Activated CD4-positive, alpha-beta T cell treated with anti-CD3 and anti-CD28 coated beads for 36 hours (primary cell): ENCODE measurements at regions not wholly inside any gene's neighbourhood (a gene's known extent, or its start where the extent isn't known, plus 50 kb on each side); places are given as distances from the start of the nearest gene placed in this dataset.

ENCODE experiments used
- ATAC-seq: fragments of 200-7000 bp; cut with Tn5 transposase; one replicate; pipeline ENCODE4 v1.10.0; 2021; ENCODE audit warnings: mild to moderate bottlenecking, moderate library complexity
- CTCF ChIA-PET: fragments of 350-600 bp; sonication (Branson Sonifier 250); formaldehyde crosslinking; loops from one replicate; lab custom pipeline; 2021; ENCODE audit warnings: antibody characterized with exemption; lab: Charles Lee
- POLR2A ChIA-PET: fragments of 350-600 bp; sonication (Branson Sonifier 250); formaldehyde crosslinking; loops from one replicate; lab custom pipeline; 2021; ENCODE audit warnings: antibody characterized with exemption, inconsistent platforms; lab: Charles Lee
- DNase-seq: peaks from one replicate; pipeline ENCODE4 v3.0.0-alpha.2; 2020
- H3K27ac Mint-ChIP-seq: one replicate; pipeline ENCODE4 v1.8.0; 2021; ENCODE audit warnings: mixed read lengths
- H3K27me3 Mint-ChIP-seq: one replicate; pipeline ENCODE4 v1.8.0; 2021; ENCODE audit warnings: mixed read lengths
- H3K36me3 Mint-ChIP-seq: one replicate; pipeline ENCODE4 v1.8.0; 2021; ENCODE audit warnings: low read depth, mixed read lengths
- H3K4me1 Mint-ChIP-seq: one replicate; pipeline ENCODE4 v1.8.0; 2021; ENCODE audit warnings: mixed read lengths
- H3K4me3 Mint-ChIP-seq: one replicate; pipeline ENCODE4 v1.8.0; 2021; ENCODE audit warnings: mild to moderate bottlenecking, moderate library complexity, mixed read lengths
- H3K9me3 Mint-ChIP-seq: one replicate; pipeline ENCODE4 v1.8.0; 2021; ENCODE audit warnings: low read depth, mixed read lengths
- intact Hi-C, 2 experiments: fragments of 100-400 bp; cut with DNase I in 1 of 2; cut with micrococcal nuclease in 1 of 2; formaldehyde crosslinking; loops; one replicate each; pipeline versions ENCODE4 v1.14.2 to v1.15.1; 2022 to 2024; cut with DNase I, micrococcal nuclease

DNA sequence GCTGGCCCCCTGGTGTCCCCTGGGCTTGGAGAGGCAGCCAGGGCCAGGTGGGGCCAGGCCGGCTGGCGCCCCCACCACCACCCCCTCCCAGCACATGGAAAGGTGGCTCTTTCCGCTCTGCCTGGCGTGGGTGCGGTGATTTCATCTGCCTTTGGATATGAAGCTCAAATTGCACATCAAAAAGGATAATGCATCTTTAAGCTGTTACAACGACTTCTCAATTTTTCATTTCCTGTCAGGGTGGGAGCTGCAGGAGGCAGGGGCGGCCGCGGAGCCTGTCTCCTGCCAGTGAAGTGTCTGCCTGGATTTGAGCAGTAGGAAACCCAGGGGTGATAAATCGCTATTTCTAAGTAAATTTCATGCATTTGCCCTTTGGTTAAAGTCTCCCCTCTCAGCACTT is 169.2 kb upstream of the MVB12B start:
- no peak overlapping the region for H3K27ac Mint-ChIP-seq
- H3K4me3 Mint-ChIP-seq, result no peak overlapping the region
- intact Hi-C loops, result no loop called here
- H3K4me1 Mint-ChIP-seq, result no peaks in the 10 kb centered on the region
- DNase-seq (no peak), ATAC-seq (no peak)
- H3K27me3 Mint-ChIP-seq, result peaks cover 16% of the 10 kb centered on the region
- H3K36me3 Mint-ChIP-seq, result no peaks in the 10 kb centered on the region
- POLR2A ChIA-PET, result no interaction called here
- H3K9me3 Mint-ChIP-seq, result no peaks in the 10 kb centered on the region
- CTCF ChIA-PET, result interaction anchor here (0.7 kb wide), 1 partner anchor 597 kb away, joined by 3 read pairs; no protein-coding TSS in a partner anchor

DNA sequence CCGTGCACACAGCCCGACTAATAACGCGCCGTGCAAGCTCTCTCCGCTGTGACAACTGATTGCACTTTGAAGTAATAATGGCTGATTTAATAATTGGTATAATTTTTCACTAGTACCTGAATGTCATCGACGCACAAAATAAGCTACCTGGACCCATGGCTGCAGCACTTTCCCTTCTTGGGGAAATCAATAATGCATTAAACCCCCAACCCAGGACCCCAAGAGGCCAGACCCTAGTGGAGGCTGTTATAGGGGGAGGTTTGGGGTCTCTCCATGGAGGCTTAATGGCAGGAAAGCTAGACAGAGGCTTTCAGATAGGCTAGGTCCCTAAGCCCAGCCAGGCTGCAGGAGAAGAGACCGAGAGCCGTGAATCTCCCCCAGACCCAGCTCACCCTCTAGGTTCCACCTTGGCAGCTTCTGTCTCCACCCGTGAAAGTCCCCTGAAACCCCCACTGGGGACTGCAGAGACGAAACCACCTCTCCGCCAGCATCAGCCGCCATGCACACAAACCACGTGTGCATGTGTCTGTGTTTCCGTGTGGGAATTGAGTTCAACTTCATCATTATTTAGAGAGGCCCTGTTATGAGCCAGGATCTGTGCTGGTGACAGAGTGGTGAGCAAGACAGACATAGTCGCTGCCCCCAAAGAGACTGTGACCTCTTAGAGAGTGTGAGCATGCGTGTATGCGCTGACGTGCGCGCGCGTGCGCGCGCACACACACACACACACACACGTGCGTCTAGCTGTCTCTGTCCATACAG is 168.6 kb upstream of the MVB12B start:
- ChIA-PET POLR2A (no interaction called here), CTCF (no interaction called here)
- no peaks in the 10 kb centered on the region for H3K9me3 Mint-ChIP-seq
- DNase-seq, result no peak
- H3K4me3 Mint-ChIP-seq, result no peak overlapping the region
- no peak for ATAC-seq
- no peaks in the 10 kb centered on the region for H3K36me3 Mint-ChIP-seq
- no peak overlapping the region for H3K27ac Mint-ChIP-seq
- H3K4me1 Mint-ChIP-seq, result no peaks in the 10 kb centered on the region
- H3K27me3 Mint-ChIP-seq, result peaks cover 14% of the 10 kb centered on the region
- intact Hi-C loops, result no loop called here

DNA sequence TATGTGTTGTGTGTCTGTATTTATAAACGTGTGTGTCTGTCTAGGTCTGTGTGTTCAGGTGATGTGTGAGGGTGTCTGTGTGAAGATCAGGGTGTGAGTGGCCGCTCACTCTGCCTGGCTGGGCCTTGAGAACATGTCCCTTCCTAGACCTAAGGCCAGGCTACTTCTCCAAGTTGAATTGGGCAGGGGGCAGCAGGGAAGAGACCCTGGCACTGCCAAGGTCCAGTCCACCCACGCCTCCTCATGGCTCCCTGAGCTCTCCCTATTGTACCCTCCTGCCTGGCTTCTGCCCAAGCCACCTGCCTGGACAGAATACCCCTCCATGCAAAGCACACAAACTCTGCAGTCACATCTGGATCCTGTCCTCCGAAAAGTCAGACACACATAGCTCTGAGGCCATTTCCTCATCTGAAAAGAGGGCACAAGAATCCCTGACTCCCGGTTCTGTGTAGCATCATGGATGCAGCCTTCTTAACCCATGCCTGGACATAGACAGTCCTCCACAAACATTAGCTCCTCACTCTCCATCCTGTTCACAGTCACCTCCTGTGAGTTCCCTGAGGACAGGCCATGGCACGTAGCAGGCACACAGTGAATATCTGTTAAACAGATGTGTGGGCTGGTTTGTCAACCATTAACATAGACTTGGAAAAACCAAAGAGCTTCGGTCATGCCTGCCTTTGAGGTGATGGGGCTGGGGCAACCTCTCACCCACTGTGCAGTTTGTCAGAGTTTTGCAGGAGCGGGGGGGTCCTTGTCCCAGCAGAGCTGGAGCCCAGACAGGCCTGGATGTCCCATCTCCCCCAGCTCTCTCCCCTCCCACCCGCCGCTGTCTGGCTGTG is 167.8 kb upstream of the MVB12B start:
- Mint-ChIP-seq H3K27ac (no peak overlapping the region), H3K9me3 (no peaks in the 10 kb centered on the region), H3K4me1 (no peaks in the 10 kb centered on the region), H3K27me3 (peaks cover 13% of the 10 kb centered on the region), H3K36me3 (no peaks in the 10 kb centered on the region), H3K4me3 (no peak overlapping the region)
- no peak for DNase-seq
- ChIA-PET POLR2A (no interaction called here), CTCF (interaction anchor here (0.6 kb wide), 2 partner anchors 159 to 424 kb away, joined by 3 to 6 read pairs; no protein-coding TSS in a partner anchor)
- intact Hi-C loops, result no loop called here
- no peak for ATAC-seq

DNA sequence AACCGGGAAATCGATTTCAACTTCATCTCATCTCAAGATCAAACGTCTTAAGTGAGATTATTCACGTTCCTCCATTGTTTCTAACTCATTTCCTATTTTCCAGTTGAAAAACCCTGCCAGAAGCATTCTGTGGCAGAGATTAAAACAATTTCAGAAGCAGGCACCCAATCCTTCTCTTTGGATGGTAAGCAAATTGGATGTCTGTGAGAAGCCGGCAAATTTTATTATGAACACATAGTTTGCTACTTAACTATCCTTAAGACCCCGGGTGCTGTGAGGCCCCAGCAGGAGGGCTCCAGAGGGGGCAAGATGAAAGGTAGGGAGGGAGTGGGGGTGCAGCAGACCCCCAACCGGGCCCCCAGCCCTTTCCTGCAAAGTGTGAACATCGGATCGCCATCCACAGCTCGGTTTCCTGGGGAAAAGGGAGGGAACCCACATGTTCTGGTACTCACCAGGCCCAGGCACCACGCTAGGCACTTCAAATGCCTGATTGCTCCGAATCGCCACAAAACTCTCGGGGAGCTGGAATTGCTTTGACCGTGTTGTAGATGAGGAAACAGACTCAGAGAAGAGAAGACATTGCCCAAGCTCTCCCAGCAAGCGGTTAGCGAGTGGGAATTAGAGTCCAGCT is 167.1 kb upstream of the MVB12B start:
- DNase-seq (no peak), ATAC-seq (no peak)
- H3K27me3 Mint-ChIP-seq, result peaks cover 12% of the 10 kb centered on the region
- no peaks in the 10 kb centered on the region for H3K4me1 Mint-ChIP-seq
- no peaks in the 10 kb centered on the region for H3K36me3 Mint-ChIP-seq
- no peak overlapping the region for H3K27ac Mint-ChIP-seq
- no peak overlapping the region for H3K4me3 Mint-ChIP-seq
- ChIA-PET CTCF (interaction anchor here (0.6 kb wide), 2 partner anchors 158 to 424 kb away, joined by 3 to 6 read pairs; no protein-coding TSS in a partner anchor), POLR2A (no interaction called here)
- no peaks in the 10 kb centered on the region for H3K9me3 Mint-ChIP-seq
- intact Hi-C loops, result no loop called here

DNA sequence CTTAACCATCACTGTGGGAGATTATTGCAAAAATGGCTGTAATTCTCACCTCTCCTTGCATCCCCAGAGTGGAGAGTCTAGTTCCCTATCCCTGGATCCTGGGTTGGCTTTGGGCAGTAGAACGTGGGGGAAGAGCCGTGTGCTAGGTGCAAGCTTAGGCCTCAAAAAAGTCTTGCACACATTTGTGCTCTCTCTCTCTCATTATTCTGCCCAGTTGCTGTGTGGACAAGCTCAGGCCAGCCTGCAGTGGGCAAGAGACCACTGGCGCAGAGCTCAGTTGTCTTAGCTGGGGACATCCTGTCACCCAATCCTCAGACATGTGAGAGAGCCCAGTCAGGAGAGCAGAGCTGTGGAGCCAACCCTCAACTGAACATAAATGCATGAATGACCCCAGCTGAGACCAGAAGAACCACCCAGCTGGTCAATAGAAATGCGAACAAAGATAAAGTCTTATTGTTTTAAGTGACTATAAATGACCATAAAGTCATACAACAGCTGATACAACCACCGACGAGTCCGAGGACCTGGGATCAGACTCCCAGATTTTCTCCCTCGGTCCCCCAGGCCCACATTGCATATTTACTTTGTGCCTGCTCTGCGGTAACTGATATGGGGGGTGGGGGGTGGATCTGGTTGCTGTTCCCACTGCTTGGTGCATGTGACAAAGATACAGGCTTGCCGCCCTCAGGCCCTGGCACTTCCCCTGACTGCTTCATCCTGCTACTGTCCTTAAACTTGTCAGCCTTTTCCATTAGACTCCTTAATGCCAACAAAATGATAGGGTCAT is 166.4 kb upstream of the MVB12B start:
- Mint-ChIP-seq H3K4me1 (no peaks in the 10 kb centered on the region), H3K4me3 (no peak overlapping the region), H3K27me3 (peaks cover 12% of the 10 kb centered on the region), H3K36me3 (no peaks in the 10 kb centered on the region), H3K9me3 (no peaks in the 10 kb centered on the region), H3K27ac (no peak overlapping the region)
- ATAC-seq (no peak), DNase-seq (no peak)
- ChIA-PET POLR2A (no interaction called here), CTCF (interaction anchor here (0.6 kb wide), 1 partner anchor 16 kb away, joined by 3 read pairs; no protein-coding TSS in a partner anchor)
- intact Hi-C loops, result no loop called here

DNA sequence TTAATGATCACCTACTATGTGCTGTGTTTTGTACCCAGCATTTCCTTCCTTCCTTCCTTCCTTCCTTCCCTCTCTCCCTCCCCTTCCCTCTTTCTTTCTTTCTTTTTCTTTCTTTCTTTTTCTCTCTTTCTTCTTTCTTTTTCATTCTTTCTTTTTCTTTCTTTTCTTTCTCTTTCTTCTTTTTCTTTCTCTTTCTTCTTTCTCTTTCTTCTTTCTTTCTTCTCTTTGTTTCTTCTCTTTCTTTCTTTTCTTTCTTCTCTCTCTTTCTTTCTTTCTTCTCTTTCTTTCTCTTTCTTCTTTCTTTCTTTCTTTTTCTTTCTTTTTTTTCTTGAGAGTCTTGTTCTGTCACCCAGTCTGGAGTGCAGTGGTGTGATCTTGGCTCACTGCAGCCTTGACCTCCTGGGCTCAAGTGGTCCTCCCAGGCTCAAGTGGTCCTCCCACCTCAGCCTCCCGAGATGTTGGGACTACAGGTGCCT is 165.7 kb upstream of the MVB12B start:
- H3K36me3 Mint-ChIP-seq, result no peaks in the 10 kb centered on the region
- no peak for DNase-seq
- no peak for ATAC-seq
- ChIA-PET POLR2A (no interaction called here), CTCF (no interaction called here)
- peaks cover 12% of the 10 kb centered on the region for H3K27me3 Mint-ChIP-seq
- intact Hi-C loops, result no loop called here
- H3K4me1 Mint-ChIP-seq, result no peaks in the 10 kb centered on the region
- H3K27ac Mint-ChIP-seq, result no peak overlapping the region
- no peak overlapping the region for H3K4me3 Mint-ChIP-seq
- no peaks in the 10 kb centered on the region for H3K9me3 Mint-ChIP-seq

DNA sequence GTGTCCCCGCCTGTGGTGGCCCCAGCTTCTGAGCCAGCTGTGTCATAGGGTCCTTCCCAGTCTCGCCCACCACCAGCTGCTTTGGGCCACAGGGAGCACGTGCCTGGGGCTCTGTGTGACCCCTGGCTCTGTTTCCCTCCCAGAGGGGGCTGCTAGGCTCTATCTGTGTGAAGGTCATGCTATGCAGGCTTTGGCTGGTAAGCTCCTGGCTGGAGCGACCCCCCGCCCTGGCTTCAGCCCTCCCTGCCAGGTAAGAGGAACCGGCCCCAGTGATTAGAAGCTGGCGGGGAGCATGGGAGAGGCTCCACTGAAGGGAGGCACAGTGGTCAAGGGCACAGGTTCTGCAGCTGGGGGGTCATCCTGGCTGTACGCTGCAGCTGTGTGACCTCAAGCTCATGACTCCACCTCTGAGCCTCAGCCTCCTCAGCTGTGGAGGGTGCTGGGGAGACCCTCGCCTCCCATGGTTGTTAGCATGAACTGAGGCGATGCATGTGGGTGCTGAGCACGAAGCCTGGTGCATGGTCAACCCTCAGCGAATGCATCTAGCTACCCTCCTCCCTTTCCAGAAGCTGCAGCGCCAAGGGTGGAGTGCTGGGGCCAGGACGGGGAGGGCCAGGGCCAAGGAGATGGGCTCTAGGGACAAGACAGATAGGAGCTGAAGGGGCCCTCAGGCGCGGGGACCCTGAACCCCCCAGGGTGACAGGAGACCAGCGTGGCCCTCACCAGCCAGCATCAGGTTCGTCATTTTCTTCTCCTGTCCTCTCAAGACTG is 163.8 kb upstream of the MVB12B start:
- ChIA-PET CTCF (no interaction called here), POLR2A (no interaction called here)
- DNase-seq (no peak), ATAC-seq (no peak)
- intact Hi-C loops, result no loop called here
- Mint-ChIP-seq H3K36me3 (no peaks in the 10 kb centered on the region), H3K27ac (no peak overlapping the region), H3K27me3 (peaks cover 13% of the 10 kb centered on the region), H3K9me3 (no peaks in the 10 kb centered on the region), H3K4me3 (no peak overlapping the region), H3K4me1 (no peaks in the 10 kb centered on the region)

DNA sequence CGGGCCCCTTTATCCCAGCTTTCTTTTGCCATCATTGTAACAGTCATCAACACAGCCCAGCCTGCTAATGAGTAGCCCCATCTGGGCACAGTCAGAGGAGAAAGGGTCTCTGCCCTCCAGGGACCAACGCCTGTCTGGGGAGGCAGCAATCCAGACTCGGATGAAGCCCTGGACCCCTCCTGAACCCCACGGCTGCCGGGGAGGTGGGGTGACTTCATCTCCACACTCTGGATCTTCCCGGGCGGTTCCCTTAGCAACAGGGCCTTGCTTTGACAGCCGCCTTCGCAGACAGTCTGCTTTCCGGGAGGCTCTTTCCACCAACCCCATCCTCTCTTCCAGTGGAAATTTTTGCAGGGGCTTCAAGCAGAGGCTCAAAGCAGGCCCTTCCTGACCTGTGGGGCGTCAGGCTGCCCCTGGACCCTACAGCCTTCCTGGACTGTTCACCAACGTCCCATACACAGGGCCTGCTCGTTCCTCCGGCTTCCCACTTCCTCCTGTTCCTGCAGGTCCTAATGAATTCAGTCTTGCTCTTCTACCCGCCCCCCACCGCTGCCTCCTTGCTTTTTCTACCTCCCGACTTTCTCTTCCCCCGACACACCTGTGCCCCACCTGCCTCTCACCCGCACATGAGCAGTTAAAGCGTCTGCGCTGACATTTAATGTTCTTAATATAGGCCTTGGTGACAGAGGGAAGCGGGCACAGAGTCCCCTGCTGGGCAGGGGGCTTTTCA is 161.7 kb upstream of the MVB12B start:
- no peaks in the 10 kb centered on the region for H3K4me1 Mint-ChIP-seq
- no peak overlapping the region for H3K4me3 Mint-ChIP-seq
- no peaks in the 10 kb centered on the region for H3K9me3 Mint-ChIP-seq
- H3K27me3 Mint-ChIP-seq, result peaks cover 21% of the 10 kb centered on the region
- POLR2A ChIA-PET, result no interaction called here
- H3K36me3 Mint-ChIP-seq, result no peaks in the 10 kb centered on the region
- no peak for ATAC-seq
- no peak overlapping the region for H3K27ac Mint-ChIP-seq
- CTCF ChIA-PET, result no interaction called here
- no peak for DNase-seq
- intact Hi-C loops, result no loop called here

DNA sequence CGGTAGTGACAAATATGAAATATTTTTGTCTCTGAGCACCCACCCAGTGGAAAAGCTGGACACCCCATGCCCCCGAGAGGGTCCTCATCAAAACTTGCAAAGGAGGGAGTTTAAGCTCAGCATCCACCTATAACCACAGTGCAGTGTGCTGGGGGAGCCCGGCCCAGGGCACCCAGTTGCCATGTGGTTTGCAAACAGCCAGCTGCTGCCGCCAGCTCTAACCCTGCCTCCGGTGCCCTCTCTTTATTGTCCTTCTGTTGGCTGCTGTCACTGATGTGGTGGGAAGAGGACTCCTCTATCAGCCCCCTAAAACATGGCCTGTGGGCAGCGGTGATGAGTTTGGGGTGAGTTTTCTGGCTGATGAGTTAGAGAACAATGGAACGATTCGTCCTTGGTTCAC is 160.9 kb upstream of the MVB12B start:
- Mint-ChIP-seq H3K27me3 (peaks cover 23% of the 10 kb centered on the region), H3K36me3 (no peaks in the 10 kb centered on the region), H3K27ac (no peak overlapping the region), H3K4me3 (no peak overlapping the region), H3K9me3 (no peaks in the 10 kb centered on the region), H3K4me1 (no peaks in the 10 kb centered on the region)
- ChIA-PET CTCF (interaction anchor here (0.5 kb wide), 1 partner anchor 741 kb away, joined by 3 read pairs; no protein-coding TSS in a partner anchor), POLR2A (no interaction called here)
- DNase-seq (no peak), ATAC-seq (no peak)
- intact Hi-C loops, result no loop called here

DNA sequence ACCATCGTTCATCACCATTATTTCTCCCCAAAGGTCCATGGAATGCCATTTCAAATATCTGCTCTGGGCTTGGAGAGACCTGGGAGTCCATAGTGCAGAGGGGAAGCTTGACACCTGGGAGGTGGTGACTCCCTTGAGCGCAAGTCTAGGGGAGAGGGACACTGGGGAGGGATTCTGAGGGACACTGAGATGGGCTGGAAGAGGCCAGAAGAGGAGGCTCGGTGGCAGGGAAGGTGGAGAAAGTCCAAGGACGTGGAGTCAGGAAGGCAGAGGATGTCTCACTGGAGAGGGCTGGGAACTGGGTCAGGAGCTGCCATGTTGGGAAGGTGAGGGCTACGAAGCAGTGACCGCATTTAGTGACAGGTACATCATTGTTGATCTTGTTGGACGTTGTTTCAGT is 160.3 kb upstream of the MVB12B start:
- Mint-ChIP-seq H3K27me3 (peaks cover 23% of the 10 kb centered on the region), H3K27ac (no peak overlapping the region), H3K9me3 (no peaks in the 10 kb centered on the region), H3K36me3 (no peaks in the 10 kb centered on the region), H3K4me3 (no peak overlapping the region), H3K4me1 (no peaks in the 10 kb centered on the region)
- no peak for ATAC-seq
- intact Hi-C loops, result no loop called here
- POLR2A ChIA-PET, result no interaction called here
- DNase-seq, result no peak
- CTCF ChIA-PET, result interaction anchor here (0.8 kb wide), 1 partner anchor 20 kb away, joined by 3 read pairs; no protein-coding TSS in a partner anchor
